Loucy (cell line): ENCODE measurements at regions not wholly inside any gene's neighbourhood (a gene's known extent, or its start where the extent isn't known, plus 50 kb on each side); places are given as distances from the start of the nearest gene placed in this dataset.

Experiments
- EZH2phosphoT487 ChIP-seq: fragments of 200-600 bp; IDR thresholded peaks from 2 replicates; pipeline ENCODE4 v1.6.1; 2018; ENCODE audit warnings: antibody characterized with exemption, mild to moderate bottlenecking, moderate library complexity, borderline replicate concordance
- TF ChIP-seq, protein P1 (sequence below): fragments of 200-600 bp; sonication (generic); conservative IDR thresholded peaks from 2 replicates; pipeline ENCODE4 v1.5.1; 2014; ENCODE audit warnings: mild to moderate bottlenecking, antibody characterized with exemption, low read length

DNA sequence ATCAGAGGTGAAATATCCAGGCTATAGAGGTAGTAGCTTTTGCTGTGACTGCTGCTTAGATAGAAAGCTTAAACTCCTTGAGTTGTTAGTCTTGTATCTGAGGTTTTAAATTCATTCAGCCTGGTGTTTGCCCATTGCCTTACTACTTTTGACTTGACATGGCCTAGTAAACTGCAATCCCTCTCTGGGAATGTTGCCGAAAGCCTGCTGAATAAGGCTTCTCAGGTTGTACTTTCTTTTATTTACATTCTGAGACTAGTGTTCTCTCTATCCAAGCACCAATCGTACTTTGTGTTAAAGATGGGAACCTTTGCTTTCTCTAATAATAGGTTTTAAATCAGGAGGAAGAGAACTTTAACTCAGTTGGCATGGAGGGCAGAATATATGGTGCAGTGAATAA, 357.6 kb upstream of the CWC22 start:
- TF ChIP-seq, protein P1, sequence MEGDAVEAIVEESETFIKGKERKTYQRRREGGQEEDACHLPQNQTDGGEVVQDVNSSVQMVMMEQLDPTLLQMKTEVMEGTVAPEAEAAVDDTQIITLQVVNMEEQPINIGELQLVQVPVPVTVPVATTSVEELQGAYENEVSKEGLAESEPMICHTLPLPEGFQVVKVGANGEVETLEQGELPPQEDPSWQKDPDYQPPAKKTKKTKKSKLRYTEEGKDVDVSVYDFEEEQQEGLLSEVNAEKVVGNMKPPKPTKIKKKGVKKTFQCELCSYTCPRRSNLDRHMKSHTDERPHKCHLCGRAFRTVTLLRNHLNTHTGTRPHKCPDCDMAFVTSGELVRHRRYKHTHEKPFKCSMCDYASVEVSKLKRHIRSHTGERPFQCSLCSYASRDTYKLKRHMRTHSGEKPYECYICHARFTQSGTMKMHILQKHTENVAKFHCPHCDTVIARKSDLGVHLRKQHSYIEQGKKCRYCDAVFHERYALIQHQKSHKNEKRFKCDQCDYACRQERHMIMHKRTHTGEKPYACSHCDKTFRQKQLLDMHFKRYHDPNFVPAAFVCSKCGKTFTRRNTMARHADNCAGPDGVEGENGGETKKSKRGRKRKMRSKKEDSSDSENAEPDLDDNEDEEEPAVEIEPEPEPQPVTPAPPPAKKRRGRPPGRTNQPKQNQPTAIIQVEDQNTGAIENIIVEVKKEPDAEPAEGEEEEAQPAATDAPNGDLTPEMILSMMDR, result no peak
- TF ChIP-seq EZH2phosphoT487, result no peak
